Mononuclear cell (primary cell): ENCODE measurements at regions not wholly inside any gene's neighbourhood (a gene's known extent, or its start where the extent isn't known, plus 50 kb on each side); places are given as distances from the start of the nearest gene placed in this dataset.

Experiments used
- H3K27me3 ChIP-seq: 2 replicates; pipeline ENCODE4 v1.6.0; 2011; ENCODE audit warnings: low read length, control low read depth; ENCODE audit not compliant: insufficient read depth
- H3K4me1 ChIP-seq: 2 replicates; pipeline ENCODE4 v1.5.1; 2011; ENCODE audit warnings: mild to moderate bottlenecking, low read length, control low read depth; ENCODE audit not compliant: insufficient read depth
- H3K4me3 ChIP-seq: 2 replicates; pipeline ENCODE4 v1.5.1; 2011; ENCODE audit warnings: mild to moderate bottlenecking, low read length, moderate library complexity
- H3K9me3 ChIP-seq: 2 replicates; pipeline ENCODE4 v1.5.1; 2011; ENCODE audit warnings: low read depth, mild to moderate bottlenecking, control low read depth, low read length

GRCh38 chr12:47576289-47576945 lies 129.4 kb downstream of the RPAP3 start:
- H3K27me3 ChIP-seq, result no peaks in the 10 kb centered on the region
- H3K4me3 ChIP-seq, result no peak overlapping the region
- H3K9me3 ChIP-seq, result no peaks in the 10 kb centered on the region
- H3K4me1 ChIP-seq, result no peaks in the 10 kb centered on the region

- H3K4me3 ChIP-seq, result no peak overlapping the region
- no peaks in the 10 kb centered on the region for H3K9me3 ChIP-seq
- H3K27me3 ChIP-seq, result no peaks in the 10 kb centered on the region
- H3K4me1 ChIP-seq, result no peaks in the 10 kb centered on the region
Measured at GRCh38 chr12:47574252-47575021, 131.4 kb downstream of the RPAP3 start.

GRCh38 chr12:47573146-47573659 lies 132.6 kb downstream of the RPAP3 start:
- Histone ChIP-seq H3K4me3 (no peak overlapping the region), H3K27me3 (no peaks in the 10 kb centered on the region), H3K9me3 (no peaks in the 10 kb centered on the region), H3K4me1 (no peaks in the 10 kb centered on the region)

GRCh38 chr12:47570151-47570550 lies 135.7 kb downstream of the RPAP3 start:
- Histone ChIP-seq H3K4me3 (no peak overlapping the region), H3K9me3 (no peaks in the 10 kb centered on the region), H3K27me3 (no peaks in the 10 kb centered on the region), H3K4me1 (no peaks in the 10 kb centered on the region)

- H3K4me3 ChIP-seq, result no peak overlapping the region
- H3K9me3 ChIP-seq, result no peaks in the 10 kb centered on the region
- H3K27me3 ChIP-seq, result peaks cover 2% of the 10 kb centered on the region
- peaks cover 8% of the 10 kb centered on the region for H3K4me1 ChIP-seq
Measured at GRCh38 chr12:47562201-47562600, 143.6 kb downstream of the RPAP3 start.

- no peaks in the 10 kb centered on the region for H3K9me3 ChIP-seq
- H3K4me1 ChIP-seq, result peaks cover 8% of the 10 kb centered on the region
- no peak overlapping the region for H3K4me3 ChIP-seq
- H3K27me3 ChIP-seq, result peaks cover 2% of the 10 kb centered on the region
Measured at GRCh38 chr12:47561746-47562145, 144.1 kb downstream of the RPAP3 start.

- Histone ChIP-seq H3K9me3 (no peaks in the 10 kb centered on the region), H3K27me3 (peaks cover 2% of the 10 kb centered on the region), H3K4me1 (peaks cover 8% of the 10 kb centered on the region), H3K4me3 (no peak overlapping the region)
Measured at GRCh38 chr12:47560415-47560814, 145.4 kb downstream of the RPAP3 start.

- Histone ChIP-seq H3K4me3 (no peak overlapping the region), H3K4me1 (peaks cover 8% of the 10 kb centered on the region), H3K9me3 (no peaks in the 10 kb centered on the region), H3K27me3 (peaks cover 2% of the 10 kb centered on the region)
Measured at GRCh38 chr12:47558625-47559345, 147.0 kb downstream of the RPAP3 start.

- no peaks in the 10 kb centered on the region for H3K9me3 ChIP-seq
- no peak overlapping the region for H3K4me3 ChIP-seq
- peaks cover 8% of the 10 kb centered on the region for H3K4me1 ChIP-seq
- H3K27me3 ChIP-seq, result peaks cover 2% of the 10 kb centered on the region
Measured at GRCh38 chr12:47557386-47557785, 148.4 kb downstream of the RPAP3 start.

- Histone ChIP-seq H3K9me3 (no peaks in the 10 kb centered on the region), H3K4me1 (peaks cover 5% of the 10 kb centered on the region), H3K4me3 (no peak overlapping the region), H3K27me3 (no peaks in the 10 kb centered on the region)
Measured at GRCh38 chr12:47556261-47557030, 149.4 kb downstream of the RPAP3 start.

- Histone ChIP-seq H3K4me1 (no peaks in the 10 kb centered on the region), H3K4me3 (no peak overlapping the region), H3K27me3 (no peaks in the 10 kb centered on the region), H3K9me3 (no peaks in the 10 kb centered on the region)
Measured at GRCh38 chr12:47554046-47554653, 151.7 kb downstream of the RPAP3 start.

- Histone ChIP-seq H3K4me3 (no peak overlapping the region), H3K4me1 (no peaks in the 10 kb centered on the region), H3K9me3 (no peaks in the 10 kb centered on the region), H3K27me3 (no peaks in the 10 kb centered on the region)
Measured at GRCh38 chr12:47553266-47553665, 152.6 kb downstream of the RPAP3 start.

- H3K4me1 ChIP-seq, result peaks cover 2% of the 10 kb centered on the region
- no peak overlapping the region for H3K4me3 ChIP-seq
- H3K27me3 ChIP-seq, result no peaks in the 10 kb centered on the region
- no peaks in the 10 kb centered on the region for H3K9me3 ChIP-seq
Measured at GRCh38 chr12:47551426-47551851, 154.4 kb downstream of the RPAP3 start.

GRCh38 chr12:47549258-47549657 lies 156.6 kb downstream of the RPAP3 start:
- H3K9me3 ChIP-seq, result no peaks in the 10 kb centered on the region
- H3K27me3 ChIP-seq, result no peaks in the 10 kb centered on the region
- no peak overlapping the region for H3K4me3 ChIP-seq
- peaks cover 8% of the 10 kb centered on the region for H3K4me1 ChIP-seq
